ENCODE measurements at regions not wholly inside any gene's neighbourhood (a gene's known extent, or its start where the extent isn't known, plus 50 kb on each side); places are given as distances from the start of the nearest gene placed in this dataset.

- H4K20me1 ChIP-seq (ENCODE audit: insufficient read depth, low read depth, low read length): no peaks in the 10 kb centered on the region
- no peak for DNase-seq
- no peak overlapping the region for H3K27ac ChIP-seq (ENCODE audit: low read length)
- no peak overlapping the region for H3K4me2 ChIP-seq (ENCODE audit: low read depth, low read length, poor library complexity, severe bottlenecking)
- peaks cover 21% of the 10 kb centered on the region for H3K9me3 ChIP-seq (ENCODE audit: low read length)
- no peaks in the 10 kb centered on the region for H3K27me3 ChIP-seq (ENCODE audit: low read length)
- no peaks in the 10 kb centered on the region for H3K79me2 ChIP-seq (ENCODE audit: low read length)
- no peaks in the 10 kb centered on the region for H3K36me3 ChIP-seq (ENCODE audit: insufficient read depth, low read length)
- H3K9ac ChIP-seq (ENCODE audit: low read length): no peak overlapping the region
- H2AFZ ChIP-seq (ENCODE audit: low read length): no peak overlapping the region; the same call in 1 of the 2 replicates
- no peaks in the 10 kb centered on the region for H3K4me1 ChIP-seq (ENCODE audit: low read length)
- no peaks in the 10 kb centered on the region for H3K9me2 ChIP-seq (replicated peaks; ENCODE audit: insufficient read depth, low read length)
- no peak overlapping the region for H3K4me3 ChIP-seq (ENCODE audit: low read length)
These were observed 1571.3 kb upstream of the PRMT6 start for GRCh38 chr1:105485207-105485606.

- Histone ChIP-seq H3K27me3 (ENCODE audit: low read length) (no peaks in the 10 kb centered on the region), H3K4me2 (ENCODE audit: low read depth, low read length, poor library complexity, severe bottlenecking) (no peak overlapping the region), H3K79me2 (ENCODE audit: low read length) (no peaks in the 10 kb centered on the region), H4K20me1 (ENCODE audit: insufficient read depth, low read depth, low read length) (no peaks in the 10 kb centered on the region), H3K9me2 (replicated peaks; ENCODE audit: insufficient read depth, low read length) (no peaks in the 10 kb centered on the region), H3K4me1 (ENCODE audit: low read length) (no peaks in the 10 kb centered on the region), H2AFZ (ENCODE audit: low read length) (no peak overlapping the region), H3K9me3 (ENCODE audit: low read length) (peaks cover 15% of the 10 kb centered on the region; the same call in 1 of the 2 replicates), H3K36me3 (ENCODE audit: insufficient read depth, low read length) (no peaks in the 10 kb centered on the region), H3K27ac (ENCODE audit: low read length) (no peak overlapping the region), H3K9ac (ENCODE audit: low read length) (no peak overlapping the region), H3K4me3 (ENCODE audit: low read length) (no peak overlapping the region)
- no peak for DNase-seq
These were observed 1563.6 kb upstream of the PRMT6 start for GRCh38 chr1:105492921-105493320.

GRCh38 chr1:105516068-105516467, 1540.4 kb upstream of the PRMT6 start:
- H3K9ac ChIP-seq (ENCODE audit: low read length): no peak overlapping the region
- H4K20me1 ChIP-seq (ENCODE audit: insufficient read depth, low read depth, low read length): no peaks in the 10 kb centered on the region
- no peaks in the 10 kb centered on the region for H3K27me3 ChIP-seq (ENCODE audit: low read length)
- no peaks in the 10 kb centered on the region for H3K4me1 ChIP-seq (ENCODE audit: low read length)
- H3K9me2 ChIP-seq (replicated peaks; ENCODE audit: insufficient read depth, low read length): no peaks in the 10 kb centered on the region
- DNase-seq: no peak
- H3K36me3 ChIP-seq (ENCODE audit: insufficient read depth, low read length): no peaks in the 10 kb centered on the region
- H3K4me2 ChIP-seq (ENCODE audit: low read depth, low read length, poor library complexity, severe bottlenecking): no peak overlapping the region
- H2AFZ ChIP-seq (ENCODE audit: low read length): no peak overlapping the region
- peaks cover 31% of the 10 kb centered on the region for H3K9me3 ChIP-seq (ENCODE audit: low read length)
- H3K79me2 ChIP-seq (ENCODE audit: low read length): no peaks in the 10 kb centered on the region
- H3K27ac ChIP-seq (ENCODE audit: low read length): no peak overlapping the region
- no peak overlapping the region for H3K4me3 ChIP-seq (ENCODE audit: low read length)

GRCh38 chr1:105533996-105534395, 1522.5 kb upstream of the PRMT6 start:
- no peak overlapping the region for H3K4me2 ChIP-seq (ENCODE audit: low read depth, low read length, poor library complexity, severe bottlenecking)
- no peak overlapping the region for H3K9ac ChIP-seq (ENCODE audit: low read length)
- no peak for DNase-seq
- no peaks in the 10 kb centered on the region for H3K9me2 ChIP-seq (replicated peaks; ENCODE audit: insufficient read depth, low read length)
- no peaks in the 10 kb centered on the region for H4K20me1 ChIP-seq (ENCODE audit: insufficient read depth, low read depth, low read length)
- H2AFZ ChIP-seq (ENCODE audit: low read length): no peak overlapping the region
- no peak overlapping the region for H3K27ac ChIP-seq (ENCODE audit: low read length)
- H3K9me3 ChIP-seq (ENCODE audit: low read length): peaks cover 33% of the 10 kb centered on the region
- no peaks in the 10 kb centered on the region for H3K36me3 ChIP-seq (ENCODE audit: insufficient read depth, low read length)
- H3K4me3 ChIP-seq (ENCODE audit: low read length): no peak overlapping the region
- H3K27me3 ChIP-seq (ENCODE audit: low read length): no peaks in the 10 kb centered on the region
- H3K79me2 ChIP-seq (ENCODE audit: low read length): no peaks in the 10 kb centered on the region
- no peaks in the 10 kb centered on the region for H3K4me1 ChIP-seq (ENCODE audit: low read length)

- Histone ChIP-seq H3K9me2 (replicated peaks; ENCODE audit: insufficient read depth, low read length) (no peaks in the 10 kb centered on the region), H3K27ac (ENCODE audit: low read length) (no peak overlapping the region), H3K4me1 (ENCODE audit: low read length) (no peaks in the 10 kb centered on the region), H3K4me3 (ENCODE audit: low read length) (no peak overlapping the region), H4K20me1 (ENCODE audit: insufficient read depth, low read depth, low read length) (no peaks in the 10 kb centered on the region), H3K9me3 (ENCODE audit: low read length) (peaks cover 21% of the 10 kb centered on the region), H2AFZ (ENCODE audit: low read length) (no peak overlapping the region), H3K4me2 (ENCODE audit: low read depth, low read length, poor library complexity, severe bottlenecking) (no peak overlapping the region), H3K36me3 (ENCODE audit: insufficient read depth, low read length) (no peaks in the 10 kb centered on the region), H3K27me3 (ENCODE audit: low read length) (no peaks in the 10 kb centered on the region), H3K9ac (ENCODE audit: low read length) (no peak overlapping the region), H3K79me2 (ENCODE audit: low read length) (no peaks in the 10 kb centered on the region)
- DNase-seq: no peak
These were observed 1512.0 kb upstream of the PRMT6 start for GRCh38 chr1:105544475-105544874.

- no peak overlapping the region for H3K27ac ChIP-seq (ENCODE audit: low read length)
- H3K4me2 ChIP-seq (ENCODE audit: low read depth, low read length, poor library complexity, severe bottlenecking): no peak overlapping the region
- peaks cover 18% of the 10 kb centered on the region for H3K9me3 ChIP-seq (ENCODE audit: low read length)
- H3K9me2 ChIP-seq (replicated peaks; ENCODE audit: insufficient read depth, low read length): no peaks in the 10 kb centered on the region
- no peaks in the 10 kb centered on the region for H3K27me3 ChIP-seq (ENCODE audit: low read length)
- H3K4me1 ChIP-seq (ENCODE audit: low read length): no peaks in the 10 kb centered on the region
- H3K4me3 ChIP-seq (ENCODE audit: low read length): no peak overlapping the region
- H2AFZ ChIP-seq (ENCODE audit: low read length): no peak overlapping the region
- H4K20me1 ChIP-seq (ENCODE audit: insufficient read depth, low read depth, low read length): no peaks in the 10 kb centered on the region
- no peaks in the 10 kb centered on the region for H3K36me3 ChIP-seq (ENCODE audit: insufficient read depth, low read length)
- no peaks in the 10 kb centered on the region for H3K79me2 ChIP-seq (ENCODE audit: low read length)
- no peak for DNase-seq
- no peak overlapping the region for H3K9ac ChIP-seq (ENCODE audit: low read length)
These were observed 1500.2 kb upstream of the PRMT6 start for GRCh38 chr1:105556266-105556665.

- DNase-seq: no peak
- H3K27me3 ChIP-seq (ENCODE audit: low read length): no peaks in the 10 kb centered on the region
- H2AFZ ChIP-seq (ENCODE audit: low read length): no peak overlapping the region
- H3K9me2 ChIP-seq (replicated peaks; ENCODE audit: insufficient read depth, low read length): no peaks in the 10 kb centered on the region
- H4K20me1 ChIP-seq (ENCODE audit: insufficient read depth, low read depth, low read length): no peaks in the 10 kb centered on the region
- no peaks in the 10 kb centered on the region for H3K4me1 ChIP-seq (ENCODE audit: low read length)
- H3K4me2 ChIP-seq (ENCODE audit: low read depth, low read length, poor library complexity, severe bottlenecking): no peak overlapping the region
- peaks cover 18% of the 10 kb centered on the region for H3K9me3 ChIP-seq (ENCODE audit: low read length)
- no peak overlapping the region for H3K4me3 ChIP-seq (ENCODE audit: low read length)
- no peak overlapping the region for H3K27ac ChIP-seq (ENCODE audit: low read length)
- no peaks in the 10 kb centered on the region for H3K36me3 ChIP-seq (ENCODE audit: insufficient read depth, low read length)
- H3K9ac ChIP-seq (ENCODE audit: low read length): no peak overlapping the region
- H3K79me2 ChIP-seq (ENCODE audit: low read length): no peaks in the 10 kb centered on the region
These were observed 1498.5 kb upstream of the PRMT6 start for GRCh38 chr1:105558023-105558422.

GRCh38 chr1:105565006-105565405, 1491.5 kb upstream of the PRMT6 start:
- Histone ChIP-seq H3K27ac (ENCODE audit: low read length) (no peak overlapping the region), H2AFZ (ENCODE audit: low read length) (no peak overlapping the region), H3K36me3 (ENCODE audit: insufficient read depth, low read length) (no peaks in the 10 kb centered on the region), H3K9me3 (ENCODE audit: low read length) (peaks cover 29% of the 10 kb centered on the region), H3K4me1 (ENCODE audit: low read length) (no peaks in the 10 kb centered on the region), H3K79me2 (ENCODE audit: low read length) (no peaks in the 10 kb centered on the region), H3K4me2 (ENCODE audit: low read depth, low read length, poor library complexity, severe bottlenecking) (no peak overlapping the region), H3K27me3 (ENCODE audit: low read length) (no peaks in the 10 kb centered on the region), H3K9me2 (replicated peaks; ENCODE audit: insufficient read depth, low read length) (no peaks in the 10 kb centered on the region), H3K9ac (ENCODE audit: low read length) (no peak overlapping the region), H3K4me3 (ENCODE audit: low read length) (no peak overlapping the region), H4K20me1 (ENCODE audit: insufficient read depth, low read depth, low read length) (no peaks in the 10 kb centered on the region)
- no peak for DNase-seq

GRCh38 chr1:105585791-105586190, 1470.7 kb upstream of the PRMT6 start:
- Histone ChIP-seq H3K27ac (ENCODE audit: low read length) (no peak overlapping the region), H4K20me1 (ENCODE audit: insufficient read depth, low read depth, low read length) (no peaks in the 10 kb centered on the region), H3K9ac (ENCODE audit: low read length) (no peak overlapping the region), H3K9me2 (replicated peaks; ENCODE audit: insufficient read depth, low read length) (no peaks in the 10 kb centered on the region), H3K4me1 (ENCODE audit: low read length) (no peaks in the 10 kb centered on the region), H3K9me3 (ENCODE audit: low read length) (peaks cover 25% of the 10 kb centered on the region), H3K27me3 (ENCODE audit: low read length) (no peaks in the 10 kb centered on the region), H2AFZ (ENCODE audit: low read length) (no peak overlapping the region), H3K4me3 (ENCODE audit: low read length) (no peak overlapping the region), H3K36me3 (ENCODE audit: insufficient read depth, low read length) (no peaks in the 10 kb centered on the region), H3K4me2 (ENCODE audit: low read depth, low read length, poor library complexity, severe bottlenecking) (no peak overlapping the region), H3K79me2 (ENCODE audit: low read length) (no peaks in the 10 kb centered on the region)
- DNase-seq: no peak

All from Karpas-422 (cell line).